IPS-18c (cell line): ENCODE measurements at regions not wholly inside any gene's neighbourhood (a gene's known extent, or its start where the extent isn't known, plus 50 kb on each side); places are given as distances from the start of the nearest gene placed in this dataset.

Experiments
- H3K4me3 ChIP-seq: 2 replicates; pipeline ENCODE4 v1.7.0; 2013; ENCODE audit warnings: low read depth, mild to moderate bottlenecking, low read length, moderate library complexity; ENCODE audit not compliant: insufficient read depth
- H3K9me3 ChIP-seq: one replicate; pipeline ENCODE4 v1.6.1; 2013; ENCODE audit warnings: mild to moderate bottlenecking, low read length, moderate library complexity; ENCODE audit not compliant: control insufficient read depth, insufficient read depth

GRCh38 chr1:118257946-118258345, 72.9 kb upstream of the SPAG17 start:
- H3K4me3 ChIP-seq = no peak overlapping the region
- no peaks in the 10 kb centered on the region for H3K9me3 ChIP-seq

GRCh38 chr1:118254491-118255425, 69.7 kb upstream of the SPAG17 start:
- no peaks in the 10 kb centered on the region for H3K9me3 ChIP-seq
- no peak overlapping the region for H3K4me3 ChIP-seq

GRCh38 chr1:118254001-118254400, 69.0 kb upstream of the SPAG17 start:
- H3K9me3 ChIP-seq = no peaks in the 10 kb centered on the region
- H3K4me3 ChIP-seq = no peak overlapping the region

GRCh38 chr1:118253053-118253915, 68.3 kb upstream of the SPAG17 start:
- Histone ChIP-seq H3K4me3 (no peak overlapping the region), H3K9me3 (no peaks in the 10 kb centered on the region)

GRCh38 chr1:118252624-118253023, 67.6 kb upstream of the SPAG17 start:
- Histone ChIP-seq H3K4me3 (no peak overlapping the region), H3K9me3 (no peaks in the 10 kb centered on the region)

- H3K9me3 ChIP-seq = no peaks in the 10 kb centered on the region
Measured at GRCh38 chr1:118250232-118250631, 65.2 kb upstream of the SPAG17 start.

GRCh38 chr1:118249641-118250040, 64.6 kb upstream of the SPAG17 start:
- no peak overlapping the region for H3K4me3 ChIP-seq
- no peaks in the 10 kb centered on the region for H3K9me3 ChIP-seq

More at GRCh38 chr1:118250232-118250631, 65.2 kb upstream of the SPAG17 start:
- H3K4me3 ChIP-seq = no peak overlapping the region

- no peaks in the 10 kb centered on the region for H3K9me3 ChIP-seq
- no peak overlapping the region for H3K4me3 ChIP-seq
Measured at GRCh38 chr1:118247593-118247992, 62.6 kb upstream of the SPAG17 start.

- Histone ChIP-seq H3K9me3 (no peaks in the 10 kb centered on the region), H3K4me3 (no peak overlapping the region)
Measured at GRCh38 chr1:118246646-118247045, 61.6 kb upstream of the SPAG17 start.

- Histone ChIP-seq H3K4me3 (no peak overlapping the region), H3K9me3 (peaks cover 5% of the 10 kb centered on the region)
Measured at GRCh38 chr1:118244194-118244593, 59.2 kb upstream of the SPAG17 start.

GRCh38 chr1:118243269-118243668, 58.2 kb upstream of the SPAG17 start:
- Histone ChIP-seq H3K9me3 (peaks cover 5% of the 10 kb centered on the region), H3K4me3 (no peak overlapping the region)
